Sigmoid colon (tissue), 6 donors: ENCODE measurements at regions not wholly inside any gene's neighbourhood (a gene's known extent, or its start where the extent isn't known, plus 50 kb on each side); places are given as distances from the start of the nearest gene placed in this dataset.

Experiments used
- DNase-seq: peaks from one replicate; pipeline ENCODE4 v3.0.0-alpha.2; 2019
- H3K27ac ChIP-seq, 4 donors: fragments of 200-600 bp; sonication (generic); one replicate each; pipeline ENCODE4 v1.5.1; 2016 to 2019; ENCODE audit warnings: mild to moderate bottlenecking in 1 of 4
- H3K27me3 ChIP-seq, 3 donors: fragments of 200-600 bp; sonication (generic); one replicate each; pipeline ENCODE4 v1.5.1; 2019; ENCODE audit warnings: mild to moderate bottlenecking in 1 of 3
- H3K36me3 ChIP-seq, 4 donors: fragments of 200-600 bp; sonication (generic); one replicate each; pipeline ENCODE4 v1.5.1; 2016 to 2019
- H3K4me1 ChIP-seq, 4 donors: fragments of 200-600 bp; sonication (generic); one replicate each; pipeline ENCODE4 v1.5.1; 2017 to 2019
- H3K4me3 ChIP-seq, 4 donors: fragments of 200-600 bp; sonication (generic); one replicate each; pipeline ENCODE4 v1.5.1; 2017 to 2019; ENCODE audit warnings: mild to moderate bottlenecking in 2 of 4, moderate library complexity in 1 of 4
- H3K9me3 ChIP-seq, 4 donors: fragments of 200-600 bp in 3 of 4; sonication (generic) in 3 of 4; one replicate each; pipeline versions ENCODE4 v1.5.1 to v1.6.1; 2013 to 2019
- CTCF ChIP-seq, 4 experiments: fragments of 450-650 bp in 3 of 4; fragments of 200-600 bp in 1 of 4; IDR thresholded peaks; one replicate each; pipeline ENCODE4 v1.5.1; 2016 to 2019; ENCODE audit warnings: antibody characterized with exemption in 4 of 4, mild to moderate bottlenecking in 3 of 4, moderate library complexity in 2 of 4
- EP300 ChIP-seq, 4 donors: sonication (generic); formaldehyde crosslinking; IDR thresholded peaks; one replicate each; pipeline ENCODE4 v1.6.1; 2017; ENCODE audit warnings: antibody characterized with exemption in 4 of 4
- POLR2A ChIP-seq, 2 donors: fragments of 450-650 bp; IDR thresholded peaks; one replicate each; pipeline ENCODE4 v1.6.1; 2016; ENCODE audit warnings: antibody characterized with exemption in 2 of 2, mild to moderate bottlenecking in 2 of 2, moderate library complexity in 2 of 2
- POLR2AphosphoS5 ChIP-seq, 4 donors: sonication (generic); formaldehyde crosslinking; IDR thresholded peaks; one replicate each; pipeline ENCODE4 v1.6.1; 2017; ENCODE audit warnings: antibody characterized with exemption in 4 of 4
- WGBS, 2 donors: extraction: QIAGEN DNeasy Blood & Tissue Kit; methylation state at CpG; one replicate each; pipeline ENCODE4 v1.1.7; 2013; 5-methylcytosine and 5-hydroxymethylcytosine counted together
- intact Hi-C: fragments of 100-400 bp; cut with DNase I; formaldehyde crosslinking; loops from one replicate; pipeline ENCODE4 v1.15.1; 2023
- donor health status: healthy with polysubstance abuse.
- donor health status: healthy.

GRCh38 chr1:113243529-113243928, 146.8 kb upstream of the MAGI3 start:
- H3K9me3 ChIP-seq = no peaks in the 10 kb centered on the region
- no peaks in the 10 kb centered on the region for H3K27me3 ChIP-seq
- H3K27ac ChIP-seq = no peak overlapping the region
- no peak overlapping the region for H3K4me3 ChIP-seq
- TF ChIP-seq POLR2AphosphoS5 (IDR thresholded peaks at IDR 0.05) (no peak), EP300 (IDR thresholded peaks at IDR 0.05) (no peak), POLR2A (IDR thresholded peaks at IDR 0.05) (no peak), CTCF (IDR thresholded peaks at IDR 0.05) (no peak)
- H3K4me1 ChIP-seq = no peaks in the 10 kb centered on the region
- H3K36me3 ChIP-seq = no peaks in the 10 kb centered on the region
- WGBS, 2 donors = 44 to 71% methylated on average over 2 of the region's 2 CpGs
- DNase-seq = no peak
- intact Hi-C loops = no loop called here

GRCh38 chr1:113244112-113244820, 146.0 kb upstream of the MAGI3 start:
- 46 to 64% methylated on average over 4 of the region's 4 CpGs for WGBS, 2 donors
- intact Hi-C loops = no loop called here
- no peak for DNase-seq

GRCh38 chr1:113245252-113245651, 145.1 kb upstream of the MAGI3 start:
- intact Hi-C loops = no loop called here
- Histone ChIP-seq H3K27ac (no peak overlapping the region), H3K36me3 (no peaks in the 10 kb centered on the region), H3K4me3 (no peak overlapping the region), H3K27me3 (no peaks in the 10 kb centered on the region), H3K9me3 (no peaks in the 10 kb centered on the region), H3K4me1 (no peaks in the 10 kb centered on the region)
- no peak for DNase-seq
- WGBS, 2 donors = 94 to 96% methylated on average over 3 of the region's 3 CpGs
- TF ChIP-seq POLR2A (IDR thresholded peaks at IDR 0.05) (no peak), CTCF (IDR thresholded peaks at IDR 0.05) (no peak), POLR2AphosphoS5 (IDR thresholded peaks at IDR 0.05) (no peak), EP300 (IDR thresholded peaks at IDR 0.05) (no peak)

More at GRCh38 chr1:113244112-113244820, 146.0 kb upstream of the MAGI3 start:
- Histone ChIP-seq H3K4me1 (no peaks in the 10 kb centered on the region), H3K36me3 (no peaks in the 10 kb centered on the region), H3K27ac (no peak overlapping the region), H3K4me3 (no peak overlapping the region), H3K27me3 (no peaks in the 10 kb centered on the region), H3K9me3 (no peaks in the 10 kb centered on the region)
- TF ChIP-seq POLR2A (IDR thresholded peaks at IDR 0.05) = no peak
- TF ChIP-seq CTCF (IDR thresholded peaks at IDR 0.05) = no peak
- TF ChIP-seq EP300 (IDR thresholded peaks at IDR 0.05) = no peak
- TF ChIP-seq POLR2AphosphoS5 (IDR thresholded peaks at IDR 0.05) = no peak

GRCh38 chr1:113246929-113247328, 143.4 kb upstream of the MAGI3 start:
- no peak for DNase-seq
- WGBS, 2 donors = 66 to 81% methylated on average over 3 of the region's 3 CpGs
- Histone ChIP-seq H3K36me3 (no peaks in the 10 kb centered on the region), H3K27ac (no peak overlapping the region), H3K4me1 (no peaks in the 10 kb centered on the region), H3K9me3 (no peaks in the 10 kb centered on the region), H3K4me3 (no peak overlapping the region), H3K27me3 (no peaks in the 10 kb centered on the region)
- intact Hi-C loops = no loop called here
- TF ChIP-seq EP300 (IDR thresholded peaks at IDR 0.05) = no peak
- no peak for TF ChIP-seq CTCF (IDR thresholded peaks at IDR 0.05)
- no peak for TF ChIP-seq POLR2A (IDR thresholded peaks at IDR 0.05)
- no peak for TF ChIP-seq POLR2AphosphoS5 (IDR thresholded peaks at IDR 0.05)

- Histone ChIP-seq H3K36me3 (no peaks in the 10 kb centered on the region), H3K27ac (no peak overlapping the region), H3K27me3 (no peaks in the 10 kb centered on the region), H3K4me3 (no peak overlapping the region), H3K4me1 (no peaks in the 10 kb centered on the region), H3K9me3 (no peaks in the 10 kb centered on the region)
- WGBS, 2 donors = 58 to 72% methylated on average over 2 of the region's 2 CpGs
- DNase-seq = no peak
- TF ChIP-seq POLR2A (IDR thresholded peaks at IDR 0.05) (no peak), EP300 (IDR thresholded peaks at IDR 0.05) (no peak), POLR2AphosphoS5 (IDR thresholded peaks at IDR 0.05) (no peak), CTCF (IDR thresholded peaks at IDR 0.05) (no peak)
- intact Hi-C loops = no loop called here
These were observed 143.0 kb upstream of the MAGI3 start for GRCh38 chr1:113247355-113247754.
